Sigmoid colon (tissue), 4 donors: ENCODE measurements at regions not wholly inside any gene's neighbourhood (a gene's known extent, or its start where the extent isn't known, plus 50 kb on each side); places are given as distances from the start of the nearest gene placed in this dataset.

Source experiments
- EP300 ChIP-seq, 4 donors: sonication (generic); formaldehyde crosslinking; IDR thresholded peaks; one replicate each; pipeline ENCODE4 v1.6.1; 2017; ENCODE audit warnings: antibody characterized with exemption in 4 of 4
- TF ChIP-seq, protein P1 (sequence below), 4 experiments: fragments of 450-650 bp in 3 of 4; fragments of 200-600 bp in 1 of 4; IDR thresholded peaks; one replicate each; pipeline ENCODE4 v1.5.1; 2016 to 2019; ENCODE audit warnings: antibody characterized with exemption in 4 of 4, mild to moderate bottlenecking in 3 of 4, moderate library complexity in 2 of 4

DNA sequence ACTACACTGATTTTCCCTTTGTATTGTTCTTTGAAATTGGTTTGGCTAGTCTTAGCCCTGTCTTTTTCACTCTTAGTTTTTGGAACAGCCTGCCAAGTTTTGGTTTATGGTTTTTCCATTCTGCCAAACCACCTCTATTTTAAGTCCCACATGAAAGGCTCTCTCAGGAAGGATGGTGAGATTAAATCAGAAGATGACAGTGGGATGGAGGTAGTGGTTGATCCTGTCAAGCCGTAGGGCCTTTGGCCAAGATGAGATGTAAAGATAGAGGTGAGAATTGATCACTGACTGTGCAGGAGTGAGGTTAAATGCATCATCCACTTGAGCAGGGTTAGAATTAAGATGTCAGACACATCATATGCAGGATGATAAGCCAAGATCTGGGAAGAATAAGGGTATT lies 948.5 kb downstream of the SLC4A3 start:
- TF ChIP-seq, protein P1, sequence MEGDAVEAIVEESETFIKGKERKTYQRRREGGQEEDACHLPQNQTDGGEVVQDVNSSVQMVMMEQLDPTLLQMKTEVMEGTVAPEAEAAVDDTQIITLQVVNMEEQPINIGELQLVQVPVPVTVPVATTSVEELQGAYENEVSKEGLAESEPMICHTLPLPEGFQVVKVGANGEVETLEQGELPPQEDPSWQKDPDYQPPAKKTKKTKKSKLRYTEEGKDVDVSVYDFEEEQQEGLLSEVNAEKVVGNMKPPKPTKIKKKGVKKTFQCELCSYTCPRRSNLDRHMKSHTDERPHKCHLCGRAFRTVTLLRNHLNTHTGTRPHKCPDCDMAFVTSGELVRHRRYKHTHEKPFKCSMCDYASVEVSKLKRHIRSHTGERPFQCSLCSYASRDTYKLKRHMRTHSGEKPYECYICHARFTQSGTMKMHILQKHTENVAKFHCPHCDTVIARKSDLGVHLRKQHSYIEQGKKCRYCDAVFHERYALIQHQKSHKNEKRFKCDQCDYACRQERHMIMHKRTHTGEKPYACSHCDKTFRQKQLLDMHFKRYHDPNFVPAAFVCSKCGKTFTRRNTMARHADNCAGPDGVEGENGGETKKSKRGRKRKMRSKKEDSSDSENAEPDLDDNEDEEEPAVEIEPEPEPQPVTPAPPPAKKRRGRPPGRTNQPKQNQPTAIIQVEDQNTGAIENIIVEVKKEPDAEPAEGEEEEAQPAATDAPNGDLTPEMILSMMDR (IDR thresholded peaks at IDR 0.05), result no peak
- no peak for TF ChIP-seq EP300 (IDR thresholded peaks at IDR 0.05)
